ENCODE measurements at regions not wholly inside any gene's neighbourhood (a gene's known extent, or its start where the extent isn't known, plus 50 kb on each side); places are given as distances from the start of the nearest gene placed in this dataset.
"Not testable (repeated sequence)": the region's sequence is repeated elsewhere in the genome, so short reads cannot be mapped to it uniquely, and the experiment has no call there.

DNA sequence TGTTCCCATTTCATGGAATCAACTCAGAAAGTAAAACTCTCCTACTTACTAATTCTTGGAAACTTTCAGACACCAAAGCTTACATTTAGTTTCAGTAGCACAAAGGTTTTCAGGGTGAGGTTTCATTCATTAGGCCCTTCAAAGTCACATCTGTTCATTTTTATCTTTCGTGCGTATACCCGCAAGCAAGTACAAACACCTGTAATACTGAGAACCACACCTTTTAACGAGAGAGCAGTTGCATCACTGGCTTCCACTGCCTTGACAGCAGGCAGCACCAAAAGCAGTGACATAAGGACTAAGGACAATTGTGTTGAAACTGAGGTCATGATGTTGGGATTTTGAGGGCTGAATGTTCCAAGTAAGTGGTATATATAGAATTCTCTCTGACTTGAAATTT lies 60.5 kb downstream of the GOLGA6L22 start:
- H3K4me1 Mint-ChIP-seq (ENCODE audit: low read depth); H3K4me3 Mint-ChIP-seq (ENCODE audit: unreplicated experiment); H3K36me3 Mint-ChIP-seq (ENCODE audit: low read depth); H3K27ac Mint-ChIP-seq (ENCODE audit: unreplicated experiment); DNase-seq (ENCODE audit: low spot score); H3K27me3 Mint-ChIP-seq (ENCODE audit: low read depth); H3K9me3 Mint-ChIP-seq (ENCODE audit: low read depth): not testable (repeated sequence)

DNA sequence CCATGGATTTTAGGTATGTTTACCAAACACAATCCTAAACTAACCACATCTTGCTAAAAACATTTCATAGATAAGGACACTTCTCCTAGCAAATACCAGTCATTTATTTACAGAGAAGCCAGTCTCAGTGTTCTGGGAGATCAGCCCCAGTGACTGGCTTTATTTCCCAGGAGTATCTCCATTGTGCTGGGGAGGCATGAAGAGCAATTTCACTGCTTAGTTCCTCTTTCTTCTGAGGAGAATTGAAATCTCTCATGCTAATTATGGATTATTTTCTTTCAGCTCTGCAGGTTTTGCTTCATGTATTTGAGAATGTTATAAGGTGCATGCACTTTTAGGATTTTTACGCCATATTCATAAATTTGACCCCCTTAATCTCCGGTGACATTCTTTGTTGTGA lies 67.8 kb downstream of the GOLGA6L22 start:
- not testable (repeated sequence) for H3K4me3 Mint-ChIP-seq (ENCODE audit: unreplicated experiment); H3K4me1 Mint-ChIP-seq (ENCODE audit: low read depth); H3K27ac Mint-ChIP-seq (ENCODE audit: unreplicated experiment); DNase-seq (ENCODE audit: low spot score); H3K36me3 Mint-ChIP-seq (ENCODE audit: low read depth); H3K9me3 Mint-ChIP-seq (ENCODE audit: low read depth); H3K27me3 Mint-ChIP-seq (ENCODE audit: low read depth)

GRCh38 chr15:22527016-22527415 lies 68.3 kb downstream of the GOLGA6L22 start:
- H3K4me1 Mint-ChIP-seq (ENCODE audit: low read depth); DNase-seq (ENCODE audit: low spot score); H3K4me3 Mint-ChIP-seq (ENCODE audit: unreplicated experiment); H3K36me3 Mint-ChIP-seq (ENCODE audit: low read depth); H3K27me3 Mint-ChIP-seq (ENCODE audit: low read depth); H3K27ac Mint-ChIP-seq (ENCODE audit: unreplicated experiment); H3K9me3 Mint-ChIP-seq (ENCODE audit: low read depth): not testable (repeated sequence)

- H3K36me3 Mint-ChIP-seq (ENCODE audit: low read depth), result not testable (repeated sequence)
Observed at GRCh38 chr15:22529200-22529599, 70.5 kb downstream of the GOLGA6L22 start.

DNA sequence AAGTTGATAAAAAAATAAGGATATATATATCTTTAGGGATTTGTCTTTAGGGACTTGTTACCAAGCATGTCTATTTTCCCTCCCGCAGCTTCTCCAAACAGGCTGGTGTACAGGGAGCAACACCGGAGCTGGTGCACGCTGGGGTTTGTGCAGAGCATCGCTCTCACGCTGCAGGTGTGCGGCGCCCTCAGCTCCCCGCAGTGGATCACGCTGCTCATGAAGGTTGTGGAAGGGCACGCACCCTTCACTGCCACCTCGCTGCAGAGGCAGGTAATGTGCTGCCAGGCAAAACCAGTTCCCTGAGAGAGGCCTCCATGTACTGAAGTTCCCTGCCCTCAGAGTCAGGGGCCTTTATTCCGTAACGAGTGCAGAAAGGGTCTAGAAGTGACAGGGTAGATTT lies 101.0 kb downstream of the GOLGA6L22 start:
- not testable (repeated sequence) for H3K27me3 Mint-ChIP-seq (ENCODE audit: low read depth); DNase-seq (ENCODE audit: low spot score); H3K36me3 Mint-ChIP-seq (ENCODE audit: low read depth); H3K27ac Mint-ChIP-seq (ENCODE audit: unreplicated experiment); H3K9me3 Mint-ChIP-seq (ENCODE audit: low read depth); H3K4me1 Mint-ChIP-seq (ENCODE audit: low read depth); H3K4me3 Mint-ChIP-seq (ENCODE audit: unreplicated experiment)

More at GRCh38 chr15:22529200-22529599, 70.5 kb downstream of the GOLGA6L22 start:
- not testable (repeated sequence) for H3K9me3 Mint-ChIP-seq (ENCODE audit: low read depth); H3K4me3 Mint-ChIP-seq (ENCODE audit: unreplicated experiment); H3K27ac Mint-ChIP-seq (ENCODE audit: unreplicated experiment); H3K27me3 Mint-ChIP-seq (ENCODE audit: low read depth); H3K4me1 Mint-ChIP-seq (ENCODE audit: low read depth); DNase-seq (ENCODE audit: low spot score)

- not testable (repeated sequence) for H3K9me3 Mint-ChIP-seq (ENCODE audit: low read depth); H3K4me1 Mint-ChIP-seq (ENCODE audit: low read depth); H3K27me3 Mint-ChIP-seq (ENCODE audit: low read depth); DNase-seq (ENCODE audit: low spot score); H3K27ac Mint-ChIP-seq (ENCODE audit: unreplicated experiment); H3K4me3 Mint-ChIP-seq (ENCODE audit: unreplicated experiment); H3K36me3 Mint-ChIP-seq (ENCODE audit: low read depth)
Observed at GRCh38 chr15:22561716-22562115, 103.0 kb downstream of the GOLGA6L22 start.

GRCh38 chr15:22566510-22566909 lies 107.8 kb downstream of the GOLGA6L22 start:
- H3K9me3 Mint-ChIP-seq (ENCODE audit: low read depth); H3K36me3 Mint-ChIP-seq (ENCODE audit: low read depth); H3K4me1 Mint-ChIP-seq (ENCODE audit: low read depth); H3K4me3 Mint-ChIP-seq (ENCODE audit: unreplicated experiment); H3K27ac Mint-ChIP-seq (ENCODE audit: unreplicated experiment); H3K27me3 Mint-ChIP-seq (ENCODE audit: low read depth); DNase-seq (ENCODE audit: low spot score): not testable (repeated sequence)

GRCh38 chr15:22569486-22569885 lies 110.8 kb downstream of the GOLGA6L22 start:
- not testable (repeated sequence) for DNase-seq (ENCODE audit: low spot score); H3K36me3 Mint-ChIP-seq (ENCODE audit: low read depth); H3K4me1 Mint-ChIP-seq (ENCODE audit: low read depth); H3K9me3 Mint-ChIP-seq (ENCODE audit: low read depth); H3K27me3 Mint-ChIP-seq (ENCODE audit: low read depth); H3K4me3 Mint-ChIP-seq (ENCODE audit: unreplicated experiment); H3K27ac Mint-ChIP-seq (ENCODE audit: unreplicated experiment)

- H3K27ac Mint-ChIP-seq (ENCODE audit: unreplicated experiment); H3K4me1 Mint-ChIP-seq (ENCODE audit: low read depth); H3K4me3 Mint-ChIP-seq (ENCODE audit: unreplicated experiment); H3K36me3 Mint-ChIP-seq (ENCODE audit: low read depth); H3K9me3 Mint-ChIP-seq (ENCODE audit: low read depth); H3K27me3 Mint-ChIP-seq (ENCODE audit: low read depth); DNase-seq (ENCODE audit: low spot score): not testable (repeated sequence)
Observed at GRCh38 chr15:22572152-22572735, 113.5 kb downstream of the GOLGA6L22 start.

DNA sequence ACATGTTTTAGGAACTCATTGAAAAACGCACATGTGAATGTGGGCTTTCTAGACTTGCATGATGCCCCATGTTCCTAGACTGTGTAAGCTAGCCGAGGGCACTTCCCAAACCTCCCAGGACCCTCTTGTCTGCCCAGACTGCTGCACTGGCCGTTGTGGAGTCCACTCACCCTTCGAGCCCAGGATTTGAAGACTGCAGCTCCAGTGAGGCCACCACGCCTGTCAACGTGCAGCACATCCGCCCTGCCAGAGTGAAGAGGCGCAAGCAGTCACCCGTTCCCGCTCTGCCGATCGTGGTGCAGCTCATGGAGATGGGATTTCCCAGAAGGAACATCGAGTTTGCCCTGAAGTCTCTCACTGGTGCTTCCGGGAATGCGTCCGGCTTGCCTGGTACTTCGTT lies 114.1 kb downstream of the GOLGA6L22 start:
- not testable (repeated sequence) for H3K27me3 Mint-ChIP-seq (ENCODE audit: low read depth); H3K4me1 Mint-ChIP-seq (ENCODE audit: low read depth); H3K9me3 Mint-ChIP-seq (ENCODE audit: low read depth); H3K36me3 Mint-ChIP-seq (ENCODE audit: low read depth); H3K27ac Mint-ChIP-seq (ENCODE audit: unreplicated experiment); DNase-seq (ENCODE audit: low spot score); H3K4me3 Mint-ChIP-seq (ENCODE audit: unreplicated experiment)

- DNase-seq (ENCODE audit: low spot score); H3K9me3 Mint-ChIP-seq (ENCODE audit: low read depth); H3K27me3 Mint-ChIP-seq (ENCODE audit: low read depth); H3K4me3 Mint-ChIP-seq (ENCODE audit: unreplicated experiment); H3K36me3 Mint-ChIP-seq (ENCODE audit: low read depth); H3K27ac Mint-ChIP-seq (ENCODE audit: unreplicated experiment); H3K4me1 Mint-ChIP-seq (ENCODE audit: low read depth): not testable (repeated sequence)
Observed at GRCh38 chr15:22577828-22578227, 119.1 kb downstream of the GOLGA6L22 start.

GRCh38 chr15:22579213-22579612 lies 120.5 kb downstream of the GOLGA6L22 start:
- H3K4me1 Mint-ChIP-seq (ENCODE audit: low read depth); H3K4me3 Mint-ChIP-seq (ENCODE audit: unreplicated experiment); H3K27me3 Mint-ChIP-seq (ENCODE audit: low read depth); H3K9me3 Mint-ChIP-seq (ENCODE audit: low read depth); H3K36me3 Mint-ChIP-seq (ENCODE audit: low read depth); H3K27ac Mint-ChIP-seq (ENCODE audit: unreplicated experiment); DNase-seq (ENCODE audit: low spot score): not testable (repeated sequence)

DNA sequence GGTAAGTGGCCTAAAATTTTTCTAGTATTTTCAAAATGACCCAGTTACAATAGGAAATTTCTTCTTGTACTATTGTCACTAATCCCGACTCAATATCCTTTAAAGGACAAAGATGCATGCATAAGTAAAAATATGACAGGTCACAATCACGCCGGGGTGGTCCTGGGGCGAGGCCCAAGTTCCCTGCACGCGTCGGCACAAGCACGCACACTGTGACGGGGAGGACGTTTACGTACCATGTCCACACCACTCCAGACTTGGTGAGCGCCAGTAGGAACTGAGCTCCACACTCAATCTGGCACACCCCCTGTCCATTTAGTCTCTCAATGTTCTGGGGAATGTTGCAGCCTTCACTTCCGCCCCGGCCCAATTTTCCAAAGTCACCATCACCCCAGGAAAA lies 128.7 kb downstream of the GOLGA6L22 start:
- not testable (repeated sequence) for H3K4me1 Mint-ChIP-seq (ENCODE audit: low read depth); H3K9me3 Mint-ChIP-seq (ENCODE audit: low read depth); H3K36me3 Mint-ChIP-seq (ENCODE audit: low read depth); DNase-seq (ENCODE audit: low spot score); H3K27ac Mint-ChIP-seq (ENCODE audit: unreplicated experiment); H3K27me3 Mint-ChIP-seq (ENCODE audit: low read depth); H3K4me3 Mint-ChIP-seq (ENCODE audit: unreplicated experiment)

GRCh38 chr15:22598552-22598951 lies 139.8 kb downstream of the GOLGA6L22 start:
- not testable (repeated sequence) for H3K36me3 Mint-ChIP-seq (ENCODE audit: low read depth); DNase-seq (ENCODE audit: low spot score); H3K27me3 Mint-ChIP-seq (ENCODE audit: low read depth); H3K27ac Mint-ChIP-seq (ENCODE audit: unreplicated experiment); H3K4me3 Mint-ChIP-seq (ENCODE audit: unreplicated experiment); H3K9me3 Mint-ChIP-seq (ENCODE audit: low read depth); H3K4me1 Mint-ChIP-seq (ENCODE audit: low read depth)

Data from chondrocyte (in vitro differentiated cells).